ENCODE measurements at regions not wholly inside any gene's neighbourhood (a gene's known extent, or its start where the extent isn't known, plus 50 kb on each side); places are given as distances from the start of the nearest gene placed in this dataset.

GRCh38 chr9:90974016-90974415 lies 172.4 kb downstream of the SYK start:
- ChIA-PET CTCF (no interaction called here), POLR2A (no interaction called here)
- DNase-seq (ENCODE audit: low read depth, low spot score) (no peak), FAIRE-seq (no peak)
- Histone ChIP-seq H3K79me2 (ENCODE audit: control insufficient read depth, insufficient read depth, low read length) (no peaks in the 10 kb centered on the region), H4K20me1 (replicated peaks; ENCODE audit: control insufficient read depth, extremely low read depth, insufficient read depth, low read length) (no peaks in the 10 kb centered on the region), H3K9me3 (replicated peaks; ENCODE audit: control insufficient read depth, insufficient read depth, low read length) (no peaks in the 10 kb centered on the region), H3K4me1 (ENCODE audit: control insufficient read depth, extremely low read depth, insufficient read depth, low read length) (no peaks in the 10 kb centered on the region), H3K27ac (ENCODE audit: insufficient read depth, low read depth, low read length) (no peak overlapping the region), H3K4me2 (ENCODE audit: insufficient read depth, low read length) (no peak overlapping the region), H3K4me3 (replicated peaks in 1 of 3; ENCODE audit: insufficient read depth in 1 of 3, low read depth in 1 of 3, low read length in 3 of 3) (no peak overlapping the region), H3K9me1 (replicated peaks; ENCODE audit: control insufficient read depth, extremely low read depth, insufficient read depth, low read length) (no peaks in the 10 kb centered on the region), H3K36me3 (ENCODE audit: control insufficient read depth in 2 of 2, extremely low read depth in 1 of 2, insufficient read depth in 2 of 2, low read length in 2 of 2) (no peaks in the 10 kb centered on the region), H3K27me3 (ENCODE audit: control insufficient read depth in 2 of 2, insufficient read depth in 2 of 2, low read length in 2 of 2) (no peaks in the 10 kb centered on the region), H2AFZ (ENCODE audit: low read depth, low read length) (no peak overlapping the region), H3K9ac (replicated peaks; ENCODE audit: extremely low read depth, insufficient read depth, low read length) (no peak overlapping the region)
- intact Hi-C loops (cut with micrococcal nuclease), result no loop called here
- TF ChIP-seq EZH2 (IDR thresholded peaks at IDR 0.05; ENCODE audit: borderline replicate concordance, low read depth, low read length, severe bottlenecking), result no peak
- no peak for TF ChIP-seq FOS (IDR thresholded peaks at IDR 0.05; ENCODE audit: borderline replicate concordance, insufficient read depth, low read length)
- no peak for TF ChIP-seq POLR2A (IDR thresholded peaks at IDR 0.05; ENCODE audit: low read depth, low read length)
- no peak for TF ChIP-seq MAX (IDR thresholded peaks at IDR 0.05; ENCODE audit: insufficient read depth, insufficient read length)
- TF ChIP-seq JUN (IDR thresholded peaks at IDR 0.05; ENCODE audit: borderline replicate concordance, insufficient read depth, insufficient read length, low read depth), result no peak
- dilution Hi-C loops (cut with MboI; ENCODE audit: extremely low pct_ligation_motif_present, low sequenced_read_pairs), result no loop called here
- no TSS peak for BruUV-seq (replicated peaks)

- ChIA-PET POLR2A (no interaction called here), CTCF (no interaction called here)
- FAIRE-seq, result no peak
- TF ChIP-seq JUN (IDR thresholded peaks at IDR 0.05; ENCODE audit: borderline replicate concordance, insufficient read depth, insufficient read length, low read depth) (no peak), MYC (IDR thresholded peaks at IDR 0.05; ENCODE audit: low read depth, low read length) (no peak), EZH2 (IDR thresholded peaks at IDR 0.05; ENCODE audit: borderline replicate concordance, low read depth, low read length, severe bottlenecking) (no peak), GATA2 (IDR thresholded peaks at IDR 0.05; ENCODE audit: insufficient read depth, insufficient read length, low read depth, low read length) (no peak), POLR2AphosphoS5 (IDR thresholded peaks at IDR 0.05; ENCODE audit: insufficient read depth, low read depth, low read length) (no peak), MAX (IDR thresholded peaks at IDR 0.05; ENCODE audit: insufficient read depth, insufficient read length) (no peak), FOS (IDR thresholded peaks at IDR 0.05; ENCODE audit: borderline replicate concordance, insufficient read depth, low read length) (no peak), CTCF (IDR thresholded peaks at IDR 0.05; ENCODE audit: extremely low read depth in 1 of 2, insufficient read depth in 1 of 2, low read depth in 1 of 2, low read length in 2 of 2) (no peak), POLR2A (IDR thresholded peaks at IDR 0.05; ENCODE audit: low read depth, low read length) (no peak)
- H3K4me3 ChIP-seq (replicated peaks in 1 of 3; ENCODE audit: insufficient read depth in 1 of 3, low read depth in 1 of 3, low read length in 3 of 3), result no peak overlapping the region
- no peaks in the 10 kb centered on the region for H3K9me3 ChIP-seq (replicated peaks; ENCODE audit: control insufficient read depth, insufficient read depth, low read length)
- H3K4me2 ChIP-seq (ENCODE audit: insufficient read depth, low read length), result no peak overlapping the region
- DNase-seq (ENCODE audit: low read depth, low spot score), result no peak
- intact Hi-C loops (cut with micrococcal nuclease), result no loop called here
- no peak overlapping the region for H3K9ac ChIP-seq (replicated peaks; ENCODE audit: extremely low read depth, insufficient read depth, low read length)
- no peaks in the 10 kb centered on the region for H3K36me3 ChIP-seq (ENCODE audit: control insufficient read depth in 2 of 2, extremely low read depth in 1 of 2, insufficient read depth in 2 of 2, low read length in 2 of 2)
- H3K79me2 ChIP-seq (ENCODE audit: control insufficient read depth, insufficient read depth, low read length), result no peaks in the 10 kb centered on the region
- dilution Hi-C loops (cut with MboI; ENCODE audit: extremely low pct_ligation_motif_present, low sequenced_read_pairs), result no loop called here
- H4K20me1 ChIP-seq (replicated peaks; ENCODE audit: control insufficient read depth, extremely low read depth, insufficient read depth, low read length), result no peaks in the 10 kb centered on the region
- H3K27me3 ChIP-seq (ENCODE audit: control insufficient read depth in 2 of 2, insufficient read depth in 2 of 2, low read length in 2 of 2), result no peaks in the 10 kb centered on the region
- H3K9me1 ChIP-seq (replicated peaks; ENCODE audit: control insufficient read depth, extremely low read depth, insufficient read depth, low read length), result no peaks in the 10 kb centered on the region
- H3K4me1 ChIP-seq (ENCODE audit: control insufficient read depth, extremely low read depth, insufficient read depth, low read length), result no peaks in the 10 kb centered on the region
- no peak overlapping the region for H3K27ac ChIP-seq (ENCODE audit: insufficient read depth, low read depth, low read length)
- BruUV-seq (replicated peaks), result no TSS peak
- H2AFZ ChIP-seq (ENCODE audit: low read depth, low read length), result no peak overlapping the region
These were observed 173.1 kb downstream of the SYK start for GRCh38 chr9:90974643-90975245.
